ENCODE measurements at regions not wholly inside any gene's neighbourhood (a gene's known extent, or its start where the extent isn't known, plus 50 kb on each side); places are given as distances from the start of the nearest gene placed in this dataset.

- Histone ChIP-seq H3K79me2 (ENCODE audit: insufficient read depth, low read depth) (no peaks in the 10 kb centered on the region), H3K4me2 (no peak overlapping the region), H3K27ac (no peak overlapping the region), H4K20me1 (ENCODE audit: insufficient read depth) (no peaks in the 10 kb centered on the region), H2AFZ (ENCODE audit: low read depth) (no peak overlapping the region), H3K9ac (no peak overlapping the region), H3K36me3 (ENCODE audit: insufficient read depth) (no peaks in the 10 kb centered on the region), H3K27me3 (ENCODE audit: insufficient read depth, low read depth) (no peaks in the 10 kb centered on the region), H3K4me1 (ENCODE audit: low read depth, poor library complexity, severe bottlenecking) (no peaks in the 10 kb centered on the region), H3K4me3 (IDR thresholded peaks at IDR 0.05; ENCODE audit: insufficient read depth, low read depth, low read length) (no peak overlapping the region)
- TF ChIP-seq CTCF (conservative IDR thresholded peaks at IDR 0.05; ENCODE audit: low read depth, low read length), result no peak
Observed at GRCh38 chrX:9117851-9118250, 83.9 kb upstream of the FAM9B start.

GRCh38 chrX:9122519-9123245 lies 88.8 kb upstream of the FAM9B start:
- Histone ChIP-seq H3K36me3 (ENCODE audit: insufficient read depth) (no peaks in the 10 kb centered on the region), H3K27ac (no peak overlapping the region), H3K4me2 (no peak overlapping the region), H3K79me2 (ENCODE audit: insufficient read depth, low read depth) (no peaks in the 10 kb centered on the region), H3K4me1 (ENCODE audit: low read depth, poor library complexity, severe bottlenecking) (no peaks in the 10 kb centered on the region), H3K4me3 (IDR thresholded peaks at IDR 0.05; ENCODE audit: insufficient read depth, low read depth, low read length) (no peak overlapping the region), H2AFZ (ENCODE audit: low read depth) (no peak overlapping the region), H3K27me3 (ENCODE audit: insufficient read depth, low read depth) (no peaks in the 10 kb centered on the region), H3K9ac (no peak overlapping the region), H4K20me1 (ENCODE audit: insufficient read depth) (no peaks in the 10 kb centered on the region)
- no peak for TF ChIP-seq CTCF (conservative IDR thresholded peaks at IDR 0.05; ENCODE audit: low read depth, low read length)

- no peaks in the 10 kb centered on the region for H4K20me1 ChIP-seq (ENCODE audit: insufficient read depth)
- H3K4me2 ChIP-seq, result no peak overlapping the region
- no peaks in the 10 kb centered on the region for H3K79me2 ChIP-seq (ENCODE audit: insufficient read depth, low read depth)
- H3K27me3 ChIP-seq (ENCODE audit: insufficient read depth, low read depth), result no peaks in the 10 kb centered on the region
- H3K4me3 ChIP-seq (IDR thresholded peaks at IDR 0.05; ENCODE audit: insufficient read depth, low read depth, low read length), result no peak overlapping the region
- no peaks in the 10 kb centered on the region for H3K36me3 ChIP-seq (ENCODE audit: insufficient read depth)
- TF ChIP-seq CTCF (conservative IDR thresholded peaks at IDR 0.05; ENCODE audit: low read depth, low read length), result no peak
- H2AFZ ChIP-seq (ENCODE audit: low read depth), result no peak overlapping the region
- H3K9ac ChIP-seq, result no peak overlapping the region
- no peaks in the 10 kb centered on the region for H3K4me1 ChIP-seq (ENCODE audit: low read depth, poor library complexity, severe bottlenecking)
- H3K27ac ChIP-seq, result no peak overlapping the region
Observed at GRCh38 chrX:9127986-9128385, 94.1 kb upstream of the FAM9B start.

- H3K27me3 ChIP-seq (ENCODE audit: insufficient read depth, low read depth), result no peaks in the 10 kb centered on the region
- H3K79me2 ChIP-seq (ENCODE audit: insufficient read depth, low read depth), result no peaks in the 10 kb centered on the region
- no peak overlapping the region for H3K27ac ChIP-seq
- no peaks in the 10 kb centered on the region for H3K36me3 ChIP-seq (ENCODE audit: insufficient read depth)
- H2AFZ ChIP-seq (ENCODE audit: low read depth), result no peak overlapping the region
- no peaks in the 10 kb centered on the region for H4K20me1 ChIP-seq (ENCODE audit: insufficient read depth)
- no peak overlapping the region for H3K4me3 ChIP-seq (IDR thresholded peaks at IDR 0.05; ENCODE audit: insufficient read depth, low read depth, low read length)
- H3K9ac ChIP-seq, result no peak overlapping the region
- TF ChIP-seq CTCF (conservative IDR thresholded peaks at IDR 0.05; ENCODE audit: low read depth, low read length), result no peak
- no peaks in the 10 kb centered on the region for H3K4me1 ChIP-seq (ENCODE audit: low read depth, poor library complexity, severe bottlenecking)
- H3K4me2 ChIP-seq, result no peak overlapping the region
Observed at GRCh38 chrX:9130031-9130430, 96.1 kb upstream of the FAM9B start.
